OCI-LY3 (cell line): ENCODE measurements at regions not wholly inside any gene's neighbourhood (a gene's known extent, or its start where the extent isn't known, plus 50 kb on each side); places are given as distances from the start of the nearest gene placed in this dataset.

ENCODE experiments used
- CTCF ChIP-seq: fragments of 200-600, 300-600 bp; sonication (generic); IDR thresholded peaks from 2 replicates; pipeline ENCODE4 v1.5.1; 2014; ENCODE audit warnings: antibody characterized with exemption, low read length, low read depth
- EZH2phosphoT487 ChIP-seq: fragments of 200-600 bp; shearing (Covaris generic); IDR thresholded peaks from 2 replicates; pipeline ENCODE4 v1.6.1; 2018; ENCODE audit warnings: antibody characterized with exemption, mixed run types, low read depth

DNA sequence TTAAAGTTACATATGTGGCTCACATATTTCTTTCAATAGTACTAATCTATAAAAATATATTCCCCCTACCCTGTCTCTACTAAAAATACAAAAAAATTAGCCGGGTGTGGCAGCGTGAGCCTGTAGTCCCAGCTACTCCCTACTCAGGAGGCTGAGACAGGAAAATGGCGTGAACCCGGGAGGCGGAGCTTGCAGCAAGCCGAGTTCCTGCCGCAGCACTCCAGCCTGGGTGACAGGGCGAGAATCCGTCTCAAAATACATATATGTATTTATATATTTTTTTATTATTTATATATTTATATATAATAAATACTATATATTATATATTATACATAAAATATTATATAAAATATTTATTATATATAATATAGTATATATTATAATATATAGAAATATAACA lies 69.7 kb upstream of the GRM3 start:
- TF ChIP-seq CTCF (no peak), EZH2phosphoT487 (no peak)
